Pancreas (tissue), 10 donors: ENCODE measurements at regions not wholly inside any gene's neighbourhood (a gene's known extent, or its start where the extent isn't known, plus 50 kb on each side); places are given as distances from the start of the nearest gene placed in this dataset.

Source experiments
- ATAC-seq, 4 donors: fragments of 200-7000 bp; cut with Tn5 transposase; one replicate each; pipeline versions ENCODE4 v1.8.0 to v1.9.1; 2020; ENCODE audit warnings: mild to moderate bottlenecking in 4 of 4, moderate library complexity in 4 of 4
- DNase-seq, 6 donors: peaks; one replicate each; pipeline ENCODE4 v3.0.0-alpha.2; 2020
- FAIRE-seq: peaks from 2 replicates; lab custom pipeline; 2012; peaks lifted over from hg19 to GRCh38; lab: Jason Lieb, UNC
- H3K27ac ChIP-seq, 4 donors: fragments of 200-600 bp; sonication (generic); 1 replicate in 3 of 4; 2 replicates in 1 of 4; pipeline versions ENCODE4 v1.5.0 to v1.8.0; 2020
- H3K27me3 ChIP-seq, 4 donors: fragments of 200-600 bp; one replicate each; pipeline ENCODE4 v1.8.0; 2021
- H3K36me3 ChIP-seq, 3 donors: fragments of 200-600 bp; sonication (generic) in 1 of 3; one replicate each; pipeline versions ENCODE4 v1.5.0 to v1.8.0; 2020 to 2021
- H3K4me1 ChIP-seq, 3 donors: fragments of 200-600 bp; one replicate each; pipeline ENCODE4 v1.8.0; 2021
- H3K4me3 ChIP-seq, 4 donors: fragments of 200-600 bp; sonication (generic) in 2 of 4; one replicate each; pipeline versions ENCODE4 v1.5.0 to v1.8.0; 2020 to 2021
- H3K9me3 ChIP-seq, 4 donors: fragments of 200-600 bp; one replicate each; pipeline ENCODE4 v1.8.0; 2021
- CTCF ChIP-seq, 4 donors: fragments of 200-600 bp; sonication (generic) in 3 of 4; IDR thresholded peaks; one replicate each; pipeline versions ENCODE4 v1.5.0 to v1.8.0; 2021; ENCODE audit warnings: antibody characterized with exemption in 4 of 4
- WGBS, 2 donors: extraction: QIAGEN DNeasy Blood & Tissue Kit; methylation state at CpG; one replicate each; pipeline ENCODE4 v1.1.7; 2013; 5-methylcytosine and 5-hydroxymethylcytosine counted together
- intact Hi-C, 3 donors: fragments of 100-400 bp; cut with DNase I; formaldehyde crosslinking; loops; one replicate each; pipeline versions ENCODE4 v1.11.1 to v1.14.2; 2022
- donor health status: healthy with polysubstance abuse.
- donor health status: DM: no; HTN: no; CAD: no; lungs with moderate emphysema.
- donor health status: DM: no; HTN: no; CAD: no.
- donor health status: control.
- donor health status: control.
- donor health status: Bipolar disorder and iron deficiency.
- donor health status: DM: yes; HTN: yes; CAD: no.
- donor health status: DM: no; HTN: no; CAD: no.
- donor health status: DM: no; HTN: no; CAD: no.
- donor health status: DM: yes; HTN: yes; CAD: no.

DNA sequence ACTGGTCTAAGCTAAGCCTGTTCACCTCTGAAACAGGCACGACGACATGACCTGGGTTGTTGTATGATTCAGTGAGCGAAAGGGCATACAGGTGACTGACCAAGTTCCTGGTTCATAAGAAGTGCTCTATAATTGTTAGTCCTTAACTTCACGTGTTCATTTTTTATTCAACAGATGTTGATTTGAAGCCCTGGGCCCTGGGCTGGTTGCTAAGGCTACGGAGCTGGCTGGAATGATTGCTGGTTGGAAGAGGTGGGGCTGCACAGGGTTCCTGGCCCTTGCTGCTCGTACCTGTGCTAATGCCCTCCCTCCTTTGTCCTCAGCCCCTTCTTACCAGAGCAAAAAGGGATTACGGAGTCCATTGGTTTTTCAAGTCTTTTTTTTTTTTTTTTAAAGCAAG is 111.3 kb upstream of the CSF3R start:
- Histone ChIP-seq H3K9me3 (no peaks in the 10 kb centered on the region), H3K27me3 (peaks cover 0 to 8% (median 3%) of the 10 kb centered on the region in 4 donors), H3K4me1 (no peaks in the 10 kb centered on the region), H3K36me3 (no peaks in the 10 kb centered on the region), H3K27ac (no peak overlapping the region), H3K4me3 (no peak overlapping the region)
- intact Hi-C loops, result no loop called here
- 48 to 61% methylated on average over 7 of the region's 7 CpGs for WGBS, 2 donors
- ATAC-seq (no peak), DNase-seq (no peak), FAIRE-seq (no peak)
- TF ChIP-seq CTCF (IDR thresholded peaks at IDR 0.05), result no peak

GRCh38 chr1:36591278-36591677 is 108.6 kb upstream of the CSF3R start:
- H3K4me1 ChIP-seq, result no peaks in the 10 kb centered on the region
- TF ChIP-seq CTCF (IDR thresholded peaks at IDR 0.05), result no peak
- WGBS, 2 donors, result 40 to 42% methylated on average over 7 of the region's 7 CpGs
- H3K36me3 ChIP-seq, result no peaks in the 10 kb centered on the region
- peaks cover 0 to 13% (median 3%) of the 10 kb centered on the region in 4 donors for H3K27me3 ChIP-seq
- intact Hi-C loops, result no loop called here
- FAIRE-seq (no peak), ATAC-seq (no peak), DNase-seq (no peak)
- no peaks in the 10 kb centered on the region for H3K9me3 ChIP-seq
- no peak overlapping the region for H3K4me3 ChIP-seq
- no peak overlapping the region for H3K27ac ChIP-seq

DNA sequence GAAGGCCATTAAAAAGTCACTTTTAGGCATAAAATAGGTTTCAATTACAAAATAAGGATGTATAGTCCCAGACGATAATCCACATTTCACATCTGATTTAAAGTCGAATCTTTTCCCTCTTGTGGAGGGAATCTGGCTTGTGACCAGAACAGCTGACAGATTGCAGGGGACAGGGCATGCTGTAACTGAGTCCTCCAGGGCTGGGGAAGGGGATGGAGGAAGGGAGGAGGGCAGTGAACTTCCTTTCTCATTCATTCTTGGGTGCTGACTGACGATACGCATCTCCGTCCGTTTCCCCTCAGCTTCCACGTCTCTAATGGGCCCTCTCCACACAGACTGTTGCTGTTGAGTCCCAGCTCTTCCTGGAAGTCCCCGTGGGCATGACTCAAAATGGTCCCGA is 108.1 kb upstream of the CSF3R start:
- H3K36me3 ChIP-seq, result no peaks in the 10 kb centered on the region
- 25 to 35% methylated on average over 9 of the region's 9 CpGs for WGBS, 2 donors

GRCh38 chr1:36590264-36590663 is 107.6 kb upstream of the CSF3R start:
- ATAC-seq (no peak), DNase-seq (no peak), FAIRE-seq (no peak)
- peaks cover 0 to 13% (median 3%) of the 10 kb centered on the region in 4 donors for H3K27me3 ChIP-seq
- no peaks in the 10 kb centered on the region for H3K36me3 ChIP-seq
- no peak overlapping the region for H3K27ac ChIP-seq
- H3K4me3 ChIP-seq, result no peak overlapping the region
- intact Hi-C loops, result no loop called here
- H3K4me1 ChIP-seq, result no peaks in the 10 kb centered on the region
- no peaks in the 10 kb centered on the region for H3K9me3 ChIP-seq
- WGBS, 2 donors, result 67 to 70% methylated on average over 4 of the region's 4 CpGs
- TF ChIP-seq CTCF (IDR thresholded peaks at IDR 0.05), result no peak

More for the DNA sequence above, 108.1 kb upstream of the CSF3R start:
- Histone ChIP-seq H3K4me1 (no peaks in the 10 kb centered on the region), H3K9me3 (no peaks in the 10 kb centered on the region), H3K27me3 (peaks cover 0 to 13% (median 3%) of the 10 kb centered on the region in 4 donors), H3K4me3 (no peak overlapping the region), H3K27ac (no peak overlapping the region)
- DNase-seq (no peak), ATAC-seq (no peak), FAIRE-seq (no peak)
- intact Hi-C loops, result no loop called here
- no peak for TF ChIP-seq CTCF (IDR thresholded peaks at IDR 0.05)

DNA sequence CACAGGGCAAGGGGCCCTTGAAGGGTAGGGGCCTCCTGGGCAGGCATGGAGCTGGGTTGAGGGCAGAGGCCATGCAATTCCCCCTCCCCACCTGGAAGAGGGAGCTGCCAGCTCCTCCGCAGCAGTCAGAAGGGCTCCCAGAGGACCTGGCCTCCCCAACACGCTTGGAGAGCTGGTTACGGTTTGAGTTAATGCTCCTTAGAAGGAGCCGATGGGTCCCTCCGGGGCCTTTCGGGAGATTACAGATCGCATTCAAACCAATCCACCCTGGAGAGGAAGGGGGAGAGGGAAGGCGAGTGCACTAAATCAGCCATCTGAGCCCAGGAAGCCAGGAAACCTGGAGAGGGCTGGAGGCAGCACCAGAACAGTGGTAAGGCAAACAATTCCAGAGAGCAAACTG is 106.3 kb upstream of the CSF3R start:
- 56 to 62% methylated on average over 8 of the region's 8 CpGs for WGBS, 2 donors
- ATAC-seq, result no peak
- H3K36me3 ChIP-seq, result no peaks in the 10 kb centered on the region
- DNase-seq, result no peak
- intact Hi-C loops, result no loop called here
- H3K4me1 ChIP-seq, result no peaks in the 10 kb centered on the region
- H3K27me3 ChIP-seq, result peaks cover 0 to 13% (median 3%) of the 10 kb centered on the region in 4 donors
- H3K4me3 ChIP-seq, result no peak overlapping the region
- H3K9me3 ChIP-seq, result no peaks in the 10 kb centered on the region
- no peak overlapping the region for H3K27ac ChIP-seq
- TF ChIP-seq CTCF (IDR thresholded peaks at IDR 0.05), result no peak
- FAIRE-seq, result no peak
